HG03280 (cell line): ENCODE measurements at regions not wholly inside any gene's neighbourhood (a gene's known extent, or its start where the extent isn't known, plus 50 kb on each side); places are given as distances from the start of the nearest gene placed in this dataset.

Experiments used
- ATAC-seq: cut with Tn5 transposase; IDR thresholded peaks from one replicate; pipeline ENCODE4 v1.9.1; 2021; ENCODE audit warnings: mild to moderate bottlenecking, moderate library complexity; ENCODE audit not compliant: unreplicated experiment

- no peak for ATAC-seq
Measured at GRCh38 chr15:70407955-70408354, 310.2 kb upstream of the TLE3 start.

GRCh38 chr15:70407336-70407670 lies 309.6 kb upstream of the TLE3 start:
- no peak for ATAC-seq

DNA sequence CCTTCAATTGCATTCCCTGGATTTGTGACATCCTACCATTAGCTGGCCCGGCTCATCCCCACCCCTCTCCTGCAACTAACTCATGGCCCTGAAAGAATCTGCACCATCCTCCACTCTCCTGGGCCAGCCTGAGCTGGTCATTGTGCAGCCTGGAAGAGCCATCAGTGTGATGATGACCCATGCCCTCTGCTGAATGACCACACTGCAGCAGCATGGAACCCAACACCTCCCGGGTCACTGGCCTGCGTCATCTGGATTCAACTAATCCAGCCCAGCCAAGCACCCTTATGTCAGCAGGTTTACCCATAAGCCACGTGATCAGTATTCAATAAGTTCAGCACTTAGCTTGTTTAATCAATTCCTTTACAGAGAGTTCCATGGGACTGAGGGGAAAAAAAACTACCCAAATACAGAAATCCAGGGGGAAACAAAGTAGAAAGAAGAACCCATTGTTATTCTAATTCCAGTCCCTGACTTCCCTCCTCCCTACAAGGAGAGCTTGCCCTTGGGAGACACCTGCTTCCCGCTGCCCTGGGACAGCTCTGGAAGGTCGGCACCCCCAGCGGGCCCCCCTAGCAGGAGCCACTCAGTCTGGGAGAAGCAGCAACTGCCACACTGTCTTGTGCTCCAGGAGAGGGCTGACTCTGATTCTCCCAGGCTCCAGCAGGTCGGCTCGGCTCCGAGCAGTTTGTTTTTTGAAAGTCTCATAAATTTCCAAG lies 309.1 kb upstream of the TLE3 start:
- no peak for ATAC-seq

GRCh38 chr15:70401709-70402108 lies 304.0 kb upstream of the TLE3 start:
- ATAC-seq, result no peak

GRCh38 chr15:70400766-70401541 lies 303.2 kb upstream of the TLE3 start:
- ATAC-seq, result no peak

DNA sequence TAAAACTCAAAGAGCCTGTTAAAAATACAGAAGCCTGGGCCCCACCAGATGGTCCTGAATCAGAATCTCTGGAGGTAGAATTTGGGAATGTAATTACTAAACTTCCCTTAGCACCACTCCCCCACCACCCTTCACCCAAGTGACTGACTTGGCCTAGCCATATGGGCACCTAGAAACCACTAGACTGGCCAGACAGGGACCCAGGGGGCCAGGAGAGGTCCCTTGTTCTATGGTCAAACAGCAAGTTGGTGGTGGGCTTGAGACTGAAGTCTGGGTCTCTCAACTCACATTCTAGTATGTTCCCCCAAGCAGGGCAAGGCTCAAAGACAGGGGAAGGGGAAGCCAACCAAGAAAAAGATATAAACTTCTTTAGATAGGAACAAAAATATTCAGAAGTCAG lies 301.5 kb upstream of the TLE3 start:
- no peak for ATAC-seq

DNA sequence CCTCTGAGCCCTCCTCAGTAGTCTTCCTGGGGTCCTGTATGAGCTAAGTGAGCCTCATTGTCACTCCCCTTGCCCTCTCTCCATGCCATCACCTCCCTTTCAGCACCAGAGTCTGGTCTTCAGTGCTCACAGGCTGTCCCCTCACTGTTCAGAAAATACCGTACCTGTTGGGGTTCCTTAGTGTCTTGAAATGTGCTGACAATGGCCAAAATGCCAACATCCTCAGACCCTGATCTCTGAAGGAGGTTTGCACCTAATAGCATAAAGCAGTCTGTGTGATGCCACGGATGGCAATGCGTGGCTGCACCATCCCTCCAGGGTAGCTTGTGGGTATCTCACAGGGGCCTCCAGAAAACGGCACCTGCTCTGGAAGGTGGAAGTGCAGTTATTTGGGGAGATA lies 301.0 kb upstream of the TLE3 start:
- ATAC-seq, result no peak

GRCh38 chr15:70396807-70397206 lies 299.1 kb upstream of the TLE3 start:
- no peak for ATAC-seq

DNA sequence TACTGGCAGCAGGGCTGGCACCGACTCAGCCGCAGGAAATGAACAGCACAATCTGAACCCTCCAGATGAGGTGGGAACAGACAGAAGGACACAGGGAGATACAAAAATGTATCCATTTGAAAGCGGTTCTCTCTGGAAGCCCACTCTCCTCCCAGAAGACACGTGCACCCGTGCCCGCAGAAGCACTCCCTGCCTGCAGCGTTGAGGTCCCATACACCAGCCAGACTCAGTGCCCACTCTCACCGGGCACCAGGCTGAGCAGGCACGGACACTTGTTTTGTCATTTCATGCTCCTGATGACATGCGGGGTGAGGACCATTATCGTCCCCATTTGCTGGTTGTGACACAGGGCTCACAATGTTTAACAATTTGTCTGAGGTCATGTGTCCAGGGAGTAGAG lies 297.4 kb upstream of the TLE3 start:
- no peak for ATAC-seq

GRCh38 chr15:70390723-70391122 lies 293.0 kb upstream of the TLE3 start:
- ATAC-seq, result no peak

- ATAC-seq, result no peak
Measured at GRCh38 chr15:70387993-70388392, 290.3 kb upstream of the TLE3 start.

DNA sequence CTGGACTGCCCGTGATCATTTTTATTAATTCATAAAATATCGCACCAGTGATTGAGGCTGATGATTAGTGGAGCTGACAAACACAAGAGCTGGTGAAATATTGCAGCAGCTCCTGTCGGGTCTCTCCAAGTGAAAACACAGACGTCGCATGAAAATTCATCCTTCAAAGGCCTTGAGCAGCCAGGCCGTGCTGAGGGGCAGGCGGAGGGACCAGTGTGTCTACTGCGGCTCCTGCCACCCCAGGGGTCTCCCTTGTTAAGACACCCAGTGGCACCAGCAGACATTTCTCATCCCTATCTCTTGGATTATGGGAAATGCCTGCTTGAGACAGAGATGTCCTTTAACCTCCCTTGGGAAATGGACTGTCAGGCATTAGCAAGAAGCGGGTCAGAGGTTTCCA lies 289.4 kb upstream of the TLE3 start:
- ATAC-seq, result no peak

DNA sequence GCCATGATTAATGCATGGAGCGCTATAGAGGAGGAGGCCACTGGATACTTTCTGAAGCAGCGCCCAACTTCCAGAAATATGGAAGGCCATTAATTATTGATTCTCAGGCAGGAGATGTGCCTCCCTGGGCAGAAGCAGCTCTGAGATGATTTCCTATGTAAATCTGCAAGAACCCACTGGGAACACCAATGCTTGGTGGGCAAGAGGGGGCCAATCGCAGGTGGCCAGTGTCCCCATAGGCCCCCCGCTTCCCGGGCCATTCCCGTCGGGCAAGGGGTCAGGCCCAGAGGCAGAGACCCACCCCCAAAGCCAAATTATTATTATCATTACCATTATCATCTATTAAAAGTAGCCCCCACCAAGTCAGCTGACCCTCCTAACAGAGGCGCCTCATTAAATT lies 288.0 kb upstream of the TLE3 start:
- ATAC-seq, result no peak

GRCh38 chr15:70385052-70385451 lies 287.3 kb upstream of the TLE3 start:
- no peak for ATAC-seq

GRCh38 chr15:70383856-70384255 lies 286.1 kb upstream of the TLE3 start:
- ATAC-seq, result no peak

GRCh38 chr15:70382762-70383458 lies 285.2 kb upstream of the TLE3 start:
- no peak for ATAC-seq

- no peak for ATAC-seq
Measured at GRCh38 chr15:70382009-70382749, 284.5 kb upstream of the TLE3 start.

- ATAC-seq, result no peak
Measured at GRCh38 chr15:70379938-70380883, 282.5 kb upstream of the TLE3 start.

- ATAC-seq, result no peak
Measured at GRCh38 chr15:70379134-70379533, 281.4 kb upstream of the TLE3 start.
